Thyroid gland (tissue), 4 donors: ENCODE measurements at regions not wholly inside any gene's neighbourhood (a gene's known extent, or its start where the extent isn't known, plus 50 kb on each side); places are given as distances from the start of the nearest gene placed in this dataset.

ENCODE experiments used
- DNase-seq, 2 donors: peaks; one replicate each; pipeline ENCODE4 v3.0.0-alpha.2; 2019
- H3K27ac ChIP-seq, 3 donors: fragments of 200-600 bp; sonication (generic); 1 replicate in 2 of 3; 2 replicates in 1 of 3; pipeline ENCODE4 v1.5.1; 2016 to 2019; ENCODE audit warnings: mild to moderate bottlenecking in 1 of 3, moderate library complexity in 1 of 3
- H3K27me3 ChIP-seq: fragments of 200-600 bp; sonication (generic); one replicate; pipeline ENCODE4 v1.5.1; 2019
- H3K36me3 ChIP-seq, 2 donors: fragments of 200-600 bp; sonication (generic); one replicate each; pipeline ENCODE4 v1.5.1; 2016 to 2019
- H3K4me1 ChIP-seq, 2 donors: fragments of 200-600 bp; sonication (generic); one replicate each; pipeline ENCODE4 v1.5.1; 2017 to 2019
- H3K4me3 ChIP-seq, 3 donors: fragments of 200-600 bp; sonication (generic); replicated peaks in 1 of 3; 1 replicate in 2 of 3; 2 replicates in 1 of 3; pipeline ENCODE4 v1.5.1; 2016; ENCODE audit warnings: mild to moderate bottlenecking in 1 of 3
- H3K9me3 ChIP-seq: fragments of 200-600 bp; sonication (generic); one replicate; pipeline ENCODE4 v1.5.1; 2017
- CTCF ChIP-seq, 6 experiments: fragments of 200-600 bp in 3 of 6; fragments of 450-650 bp in 3 of 6; sonication (generic) in 3 of 6; IDR thresholded peaks; one replicate each; pipeline ENCODE4 v1.5.1; 2016 to 2019; ENCODE audit warnings: antibody characterized with exemption in 6 of 6, mild to moderate bottlenecking in 2 of 6, inconsistent platforms in 1 of 6, moderate library complexity in 1 of 6
- POLR2A ChIP-seq, 2 donors: fragments of 450-650 bp; IDR thresholded peaks; one replicate each; pipeline ENCODE4 v1.6.1; 2017; ENCODE audit warnings: antibody characterized with exemption in 2 of 2, mild to moderate bottlenecking in 2 of 2, moderate library complexity in 1 of 2
- WGBS, 2 donors: methylation state at CpG; one replicate each; pipeline ENCODE4 v1.1.5; 2017; 5-methylcytosine and 5-hydroxymethylcytosine counted together
- intact Hi-C: fragments of 100-400 bp; cut with DNase I; formaldehyde crosslinking; loops from one replicate; pipeline ENCODE4 v1.15.1; 2023

GRCh38 chr15:77548589-77549557, 83.8 kb downstream of the LINGO1 start:
- H3K9me3 ChIP-seq: no peaks in the 10 kb centered on the region
- H3K36me3 ChIP-seq: no peaks in the 10 kb centered on the region
- H3K4me3 ChIP-seq: no peak overlapping the region
- no peak for DNase-seq
- no peak overlapping the region for H3K27ac ChIP-seq
- intact Hi-C loops: loop anchor here (5.0 kb wide), 1 partner anchor 527 kb away; no protein-coding TSS in a partner anchor
- H3K4me1 ChIP-seq: no peaks in the 10 kb centered on the region
- TF ChIP-seq POLR2A (IDR thresholded peaks at IDR 0.05) (no peak), CTCF (IDR thresholded peaks at IDR 0.05) (no peak)
- H3K27me3 ChIP-seq: no peaks in the 10 kb centered on the region
- 82 to 86% methylated on average over 20 to 23 of the region's 23 CpGs for WGBS, 2 donors

GRCh38 chr15:77547801-77548588, 84.7 kb downstream of the LINGO1 start:
- Histone ChIP-seq H3K27me3 (no peaks in the 10 kb centered on the region), H3K4me1 (peaks cover 2 to 8% of the 10 kb centered on the region in 2 donors), H3K9me3 (no peaks in the 10 kb centered on the region), H3K36me3 (no peaks in the 10 kb centered on the region), H3K4me3 (no peak overlapping the region), H3K27ac (no peak overlapping the region)
- intact Hi-C loops: loop anchor here (5.0 kb wide), 1 partner anchor 526 kb away; no protein-coding TSS in a partner anchor
- no peak for DNase-seq
- TF ChIP-seq CTCF (IDR thresholded peaks at IDR 0.05) (no peak), POLR2A (IDR thresholded peaks at IDR 0.05) (no peak)
- WGBS, 2 donors: 83 to 84% methylated on average over 9 to 19 of the region's 19 CpGs

- intact Hi-C loops: loop anchor here (5.0 kb wide), 1 partner anchor 525 kb away; no protein-coding TSS in a partner anchor
- 92 to 100% methylated on average over 1 of the region's 1 CpG for WGBS, 2 donors
Measured at GRCh38 chr15:77546870-77547269, 85.8 kb downstream of the LINGO1 start.

GRCh38 chr15:77546050-77546501, 86.6 kb downstream of the LINGO1 start:
- intact Hi-C loops: loop anchor here (5.0 kb wide), 1 partner anchor 524 kb away; no protein-coding TSS in a partner anchor
- Histone ChIP-seq H3K4me1 (peaks cover 4 to 11% of the 10 kb centered on the region in 2 donors), H3K4me3 (no peak overlapping the region), H3K27ac (no peak overlapping the region), H3K9me3 (no peaks in the 10 kb centered on the region), H3K27me3 (no peaks in the 10 kb centered on the region), H3K36me3 (no peaks in the 10 kb centered on the region)
- no peak for DNase-seq
- TF ChIP-seq CTCF (IDR thresholded peaks at IDR 0.05) (no peak), POLR2A (IDR thresholded peaks at IDR 0.05) (no peak)
- 31 to 68% methylated on average over 3 to 4 of the region's 4 CpGs for WGBS, 2 donors

More at GRCh38 chr15:77546870-77547269, 85.8 kb downstream of the LINGO1 start:
- H3K27me3 ChIP-seq: no peaks in the 10 kb centered on the region
- TF ChIP-seq CTCF (IDR thresholded peaks at IDR 0.05) (no peak), POLR2A (IDR thresholded peaks at IDR 0.05) (no peak)
- peaks cover 4 to 11% of the 10 kb centered on the region in 2 donors for H3K4me1 ChIP-seq
- no peak overlapping the region for H3K4me3 ChIP-seq
- H3K9me3 ChIP-seq: no peaks in the 10 kb centered on the region
- H3K27ac ChIP-seq: no peak overlapping the region
- no peak for DNase-seq
- H3K36me3 ChIP-seq: no peaks in the 10 kb centered on the region
